ENCODE measurements at regions not wholly inside any gene's neighbourhood (a gene's known extent, or its start where the extent isn't known, plus 50 kb on each side); places are given as distances from the start of the nearest gene placed in this dataset.

DNA sequence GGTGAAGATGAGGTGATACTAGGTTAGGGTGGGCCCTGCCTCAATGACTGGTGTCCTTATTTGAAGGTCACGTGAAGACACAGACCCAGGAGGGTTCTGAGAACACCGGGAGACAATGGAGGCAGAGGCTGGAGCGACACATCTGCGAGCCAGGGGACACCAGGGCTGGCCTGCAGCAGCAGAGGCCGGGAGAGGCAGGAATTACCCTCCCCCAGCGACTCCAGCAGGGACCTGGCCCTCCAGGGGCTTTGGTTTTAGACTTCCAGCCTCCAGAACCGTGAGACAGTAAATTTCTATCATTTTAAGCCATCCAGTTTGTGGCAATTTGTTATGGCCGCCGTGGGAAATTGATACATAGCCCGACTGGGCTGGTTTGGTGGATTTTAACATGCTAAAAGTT is 152.2 kb downstream of the DNAJB6 start:
- Histone ChIP-seq H3K4me3 (ENCODE audit: low read depth in 2 of 2, low read length in 1 of 2) (no peak overlapping the region), H3K4me2 (no peak overlapping the region), H3F3A (replicated peaks; ENCODE audit: insufficient read depth) (no peaks in the 10 kb centered on the region), H3K36me3 (replicated peaks in 1 of 2; ENCODE audit: control insufficient read depth in 1 of 2, insufficient read depth in 2 of 2, low read length in 1 of 2) (no peaks in the 10 kb centered on the region), H3K9me2 (no peaks in the 10 kb centered on the region), H3K27ac (ENCODE audit: low read depth in 2 of 2, low read length in 1 of 2) (no peak overlapping the region), H3K4me1 (ENCODE audit: control insufficient read depth in 1 of 2, insufficient read depth in 2 of 2, low read depth in 1 of 2, low read length in 1 of 2) (no peaks in the 10 kb centered on the region), H3K9me3 (0 out of 2 replicates have a peak, but pooled peaks cover 6% of the 10 kb centered on the region), H3K79me2 (ENCODE audit: insufficient read depth) (no peaks in the 10 kb centered on the region), H3K27me3 (ENCODE audit: insufficient read depth) (no peaks in the 10 kb centered on the region), H4K20me1 (ENCODE audit: insufficient read depth) (no peaks in the 10 kb centered on the region), H3K9ac (no peak overlapping the region), H2AFZ (ENCODE audit: low read depth) (no peak overlapping the region)
- DNase-seq, result no peak
- 43% methylated on average over 8 of the region's 10 CpGs for WGBS (ENCODE audit: low lambda C conversion rate)
- CTCF ChIA-PET, result no interaction called here
- no peak for TF ChIP-seq IRF3 (IDR thresholded peaks at IDR 0.05; ENCODE audit: low read depth, low read length)
- TF ChIP-seq MEF2A (IDR thresholded peaks at IDR 0.05; ENCODE audit: borderline replicate concordance, low read depth), result no peak
- TF ChIP-seq RAD21 (IDR thresholded peaks at IDR 0.05; ENCODE audit: low read length), result no peak
- TF ChIP-seq JUND (IDR thresholded peaks at IDR 0.05), result no peak
- TF ChIP-seq EZH2phosphoT487 (IDR thresholded peaks at IDR 0.05; ENCODE audit: borderline replicate concordance, low read depth), result no peak
- TF ChIP-seq, protein P1, sequence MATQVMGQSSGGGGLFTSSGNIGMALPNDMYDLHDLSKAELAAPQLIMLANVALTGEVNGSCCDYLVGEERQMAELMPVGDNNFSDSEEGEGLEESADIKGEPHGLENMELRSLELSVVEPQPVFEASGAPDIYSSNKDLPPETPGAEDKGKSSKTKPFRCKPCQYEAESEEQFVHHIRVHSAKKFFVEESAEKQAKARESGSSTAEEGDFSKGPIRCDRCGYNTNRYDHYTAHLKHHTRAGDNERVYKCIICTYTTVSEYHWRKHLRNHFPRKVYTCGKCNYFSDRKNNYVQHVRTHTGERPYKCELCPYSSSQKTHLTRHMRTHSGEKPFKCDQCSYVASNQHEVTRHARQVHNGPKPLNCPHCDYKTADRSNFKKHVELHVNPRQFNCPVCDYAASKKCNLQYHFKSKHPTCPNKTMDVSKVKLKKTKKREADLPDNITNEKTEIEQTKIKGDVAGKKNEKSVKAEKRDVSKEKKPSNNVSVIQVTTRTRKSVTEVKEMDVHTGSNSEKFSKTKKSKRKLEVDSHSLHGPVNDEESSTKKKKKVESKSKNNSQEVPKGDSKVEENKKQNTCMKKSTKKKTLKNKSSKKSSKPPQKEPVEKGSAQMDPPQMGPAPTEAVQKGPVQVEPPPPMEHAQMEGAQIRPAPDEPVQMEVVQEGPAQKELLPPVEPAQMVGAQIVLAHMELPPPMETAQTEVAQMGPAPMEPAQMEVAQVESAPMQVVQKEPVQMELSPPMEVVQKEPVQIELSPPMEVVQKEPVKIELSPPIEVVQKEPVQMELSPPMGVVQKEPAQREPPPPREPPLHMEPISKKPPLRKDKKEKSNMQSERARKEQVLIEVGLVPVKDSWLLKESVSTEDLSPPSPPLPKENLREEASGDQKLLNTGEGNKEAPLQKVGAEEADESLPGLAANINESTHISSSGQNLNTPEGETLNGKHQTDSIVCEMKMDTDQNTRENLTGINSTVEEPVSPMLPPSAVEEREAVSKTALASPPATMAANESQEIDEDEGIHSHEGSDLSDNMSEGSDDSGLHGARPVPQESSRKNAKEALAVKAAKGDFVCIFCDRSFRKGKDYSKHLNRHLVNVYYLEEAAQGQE (IDR thresholded peaks at IDR 0.05; ENCODE audit: low read depth, low read length), result no peak
- no peak for TF ChIP-seq EP300 (IDR thresholded peaks at IDR 0.05; ENCODE audit: borderline replicate concordance in 1 of 2, low read depth in 1 of 2, low read length in 1 of 2)
- TF ChIP-seq SIN3A (IDR thresholded peaks at IDR 0.05; ENCODE audit: borderline replicate concordance, low read depth, low read length), result no peak
- TF ChIP-seq GATA2 (CRISPR knock-in tag; IDR thresholded peaks at IDR 0.05), result no peak
- no peak for TF ChIP-seq GABPA (IDR thresholded peaks at IDR 0.05; ENCODE audit: low read depth)
- TF ChIP-seq NFIC (IDR thresholded peaks at IDR 0.05; ENCODE audit: borderline replicate concordance), result no peak
- no peak for TF ChIP-seq NRF1 (IDR thresholded peaks at IDR 0.05; ENCODE audit: low read depth, low read length)
- TF ChIP-seq TEAD4 (IDR thresholded peaks at IDR 0.05; ENCODE audit: borderline replicate concordance, insufficient read depth), result no peak
- TF ChIP-seq CHD2 (IDR thresholded peaks at IDR 0.05; ENCODE audit: low read length, partially characterized antibody), result no peak
- TF ChIP-seq FOXM1 (IDR thresholded peaks at IDR 0.05; ENCODE audit: low read depth), result no peak
- TF ChIP-seq ELF1 (IDR thresholded peaks at IDR 0.05), result no peak
- POLR2A ChIA-PET, result no interaction called here

All from SK-N-SH (cell line).